ENCODE measurements at regions not wholly inside any gene's neighbourhood (a gene's known extent, or its start where the extent isn't known, plus 50 kb on each side); places are given as distances from the start of the nearest gene placed in this dataset.

DNA sequence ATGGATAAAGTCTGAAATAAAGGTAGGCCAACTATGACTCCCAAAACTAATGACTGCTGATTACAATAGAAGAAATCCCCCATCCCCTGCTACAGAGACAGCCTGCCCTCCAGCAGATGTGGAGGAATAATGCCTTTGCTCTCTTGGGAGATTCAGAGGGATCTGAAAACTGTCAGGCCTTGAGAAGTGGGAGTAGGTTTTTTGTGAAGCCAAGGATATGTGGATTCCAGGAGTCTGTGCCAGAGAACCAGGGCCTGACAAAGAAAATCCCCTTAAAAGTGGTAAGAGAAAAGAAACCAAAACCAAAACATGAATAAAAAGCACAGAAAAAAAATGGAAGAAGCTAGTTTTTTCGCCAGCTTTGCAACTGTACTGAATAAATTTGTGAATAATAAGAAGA is 397.6 kb downstream of the ZNF521 start:
- peak; percentile 29 for DNase-seq

DNA sequence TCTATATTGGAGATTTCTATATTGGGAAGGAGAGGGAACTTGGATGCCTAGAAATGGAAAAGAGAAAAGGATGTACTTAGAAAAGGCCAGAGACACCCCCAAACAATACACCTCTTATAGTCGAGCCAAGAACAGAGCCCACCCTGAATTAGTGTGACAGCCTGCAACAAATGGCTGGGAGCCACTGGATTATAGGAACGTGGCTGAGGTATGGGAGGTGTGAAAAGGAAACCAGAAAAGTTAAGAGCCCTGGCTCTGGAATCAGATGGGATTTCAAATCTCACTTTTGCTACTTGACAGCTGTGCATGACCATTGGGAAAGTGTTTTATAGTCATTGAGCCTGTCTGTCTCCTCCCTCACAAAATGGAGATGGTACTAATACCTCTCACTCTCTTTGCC is 394.0 kb downstream of the ZNF521 start:
- DNase-seq, result no peak

DNA sequence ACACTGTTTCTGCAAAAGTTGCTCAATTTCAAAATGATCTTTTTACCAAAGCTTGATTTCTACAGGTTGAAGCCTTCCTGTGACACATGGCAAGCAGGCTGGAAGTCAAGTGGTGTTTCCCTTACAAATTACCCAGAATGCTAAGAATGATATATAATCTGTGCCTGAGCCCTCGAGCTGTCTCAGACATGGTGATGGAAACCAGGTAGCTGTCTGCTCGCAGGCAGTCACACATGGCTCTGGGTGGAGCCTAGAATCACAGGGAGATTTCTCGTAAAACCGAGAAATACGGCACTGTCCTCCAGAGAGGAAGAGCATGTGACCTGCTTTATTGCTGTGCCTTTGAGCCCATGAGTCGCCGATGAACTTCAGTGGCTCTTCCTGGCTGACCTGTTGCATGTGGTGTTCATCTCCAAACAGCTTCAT is 392.9 kb downstream of the ZNF521 start:
- no peak for DNase-seq

DNA sequence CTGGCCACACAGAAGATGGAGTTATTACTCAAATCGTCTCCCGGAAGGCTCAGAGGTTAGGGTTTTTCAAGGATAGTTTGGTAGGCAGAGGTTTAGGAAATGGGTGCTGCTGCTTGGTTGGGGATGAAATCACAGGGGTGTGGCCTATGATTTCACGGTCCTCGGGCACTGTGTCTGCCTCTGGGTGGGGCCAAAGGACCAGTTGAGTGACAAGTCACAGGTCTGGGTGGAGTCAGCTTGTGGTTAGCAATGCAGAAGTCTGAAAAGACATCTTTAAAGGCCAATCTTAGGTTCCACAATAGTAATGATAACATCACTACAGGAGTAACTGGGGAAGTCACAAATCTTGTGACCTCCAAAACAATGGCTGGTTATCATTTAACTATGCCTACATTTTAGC is 387.8 kb downstream of the ZNF521 start:
- DNase-seq, result peak; percentile 52

DNA sequence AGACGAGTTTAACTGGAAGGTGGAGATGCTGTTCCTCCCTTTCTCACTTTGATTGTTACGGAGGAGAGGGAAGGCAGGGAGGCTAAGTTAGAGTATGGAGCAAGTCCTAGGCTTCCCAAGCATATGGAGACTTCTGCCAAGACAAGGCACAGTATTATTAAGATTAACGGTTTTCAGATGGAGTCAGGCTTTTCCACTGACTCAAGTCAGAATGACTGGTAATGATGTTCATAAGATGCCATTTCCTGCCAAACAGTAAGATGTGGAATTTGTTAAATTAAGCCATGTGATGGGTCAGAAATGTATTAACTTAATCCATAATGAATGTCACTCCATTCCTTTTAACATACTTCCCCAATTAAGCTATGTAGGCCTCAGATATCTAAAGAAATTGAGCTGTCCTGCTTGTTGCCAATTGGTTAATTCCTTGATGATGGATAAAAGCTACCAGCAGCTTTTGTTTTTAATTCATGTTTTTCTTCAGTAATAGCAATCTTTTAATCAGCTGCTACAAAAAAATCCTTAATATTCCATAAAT is 383.7 kb downstream of the ZNF521 start:
- DNase-seq, result no peak

DNA sequence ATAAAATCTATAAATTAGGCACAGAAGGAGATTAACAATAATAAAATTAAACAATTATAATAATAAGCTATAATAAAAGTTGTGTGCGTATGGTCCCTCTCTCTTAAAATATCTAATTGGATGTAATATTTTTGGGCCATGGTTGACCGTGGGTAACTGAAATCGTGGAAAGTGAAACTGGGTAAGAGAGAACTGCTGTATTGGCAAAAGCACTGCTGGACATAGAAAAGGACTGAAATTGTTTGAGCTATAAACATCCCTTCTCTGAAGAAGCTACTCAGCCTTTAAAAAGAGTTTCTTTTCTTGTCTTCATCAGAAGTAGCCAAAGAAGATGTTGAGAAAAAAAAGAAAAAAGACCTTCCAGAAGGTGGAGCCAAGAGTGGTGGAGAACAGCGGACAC is 379.4 kb downstream of the ZNF521 start:
- DNase-seq, result no peak

DNA sequence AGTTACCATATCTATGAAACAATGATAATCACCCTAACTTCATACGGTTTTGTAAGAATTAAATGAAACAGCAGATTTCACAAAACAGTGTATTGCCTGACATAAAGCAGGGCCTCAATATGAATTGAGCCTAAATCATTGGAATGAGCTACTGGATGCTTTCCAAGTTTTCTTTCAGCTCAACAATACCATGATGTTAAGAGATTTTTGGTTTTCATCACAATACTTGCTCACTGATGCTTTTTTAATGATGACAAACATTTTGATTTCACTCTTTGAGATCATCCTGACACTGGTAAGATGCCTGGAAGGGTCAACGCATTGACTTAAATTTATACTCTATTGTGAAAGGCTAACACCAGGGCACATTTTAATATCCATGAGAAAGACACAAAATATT is 377.5 kb downstream of the ZNF521 start:
- DNase-seq, result no peak

DNA sequence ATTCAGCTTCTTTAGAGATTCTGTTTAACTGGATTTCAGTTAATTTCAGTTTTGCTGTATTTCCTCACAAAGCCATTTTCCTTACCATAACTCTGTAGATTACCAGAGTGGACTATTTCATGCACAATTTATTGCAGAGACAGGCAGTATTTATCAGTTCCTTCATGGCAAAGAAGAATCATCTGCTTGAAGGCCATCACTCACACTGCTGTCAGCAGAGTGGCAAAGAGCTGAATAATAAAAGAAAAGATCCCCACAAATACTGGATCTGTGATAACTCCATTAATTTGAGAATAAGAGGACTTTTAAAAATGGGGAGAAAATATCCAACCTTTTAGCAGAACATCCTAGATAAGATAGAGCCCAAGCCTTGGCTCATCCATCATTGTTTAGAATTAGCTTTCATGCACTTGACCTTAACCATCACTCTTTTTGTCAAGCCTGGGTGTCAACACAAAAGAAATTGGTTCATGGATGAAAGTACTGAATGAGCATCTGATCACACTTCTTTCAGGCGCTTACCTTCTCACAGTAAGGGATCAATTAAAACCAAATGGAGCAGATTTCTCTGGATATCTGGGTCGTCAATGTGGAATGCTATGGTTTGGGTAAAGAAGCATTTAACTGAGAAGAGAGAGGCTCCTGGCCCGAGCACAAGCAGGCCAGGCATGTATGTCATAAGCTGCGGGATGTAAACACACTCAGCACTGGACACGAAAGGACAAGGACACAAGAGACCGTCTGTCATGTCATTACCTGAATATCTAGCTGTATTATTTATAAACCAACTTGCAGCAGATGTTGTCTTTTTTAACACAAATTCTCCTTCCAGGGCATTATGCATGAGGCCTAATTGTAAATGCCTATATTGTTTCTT is 376.2 kb downstream of the ZNF521 start:
- no peak for DNase-seq

DNA sequence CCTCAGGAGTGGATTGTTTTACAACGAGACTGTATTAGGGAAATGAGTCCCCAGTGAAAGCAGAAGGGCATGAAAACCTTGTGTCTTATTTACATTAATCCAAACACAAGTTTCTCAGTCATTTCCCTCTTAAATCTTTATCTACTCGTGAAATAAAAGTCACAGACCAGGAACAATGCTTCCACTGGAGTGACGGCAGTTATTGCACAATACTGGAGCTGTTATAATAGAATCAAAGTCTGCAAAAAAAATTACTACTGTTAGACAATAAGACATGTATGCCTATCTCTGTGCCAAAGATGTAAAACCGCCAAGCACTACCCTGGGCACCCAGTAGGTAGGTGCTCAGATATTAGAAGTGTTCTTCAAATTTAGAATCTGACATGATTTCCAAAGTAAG is 375.5 kb downstream of the ZNF521 start:
- DNase-seq, result no peak

DNA sequence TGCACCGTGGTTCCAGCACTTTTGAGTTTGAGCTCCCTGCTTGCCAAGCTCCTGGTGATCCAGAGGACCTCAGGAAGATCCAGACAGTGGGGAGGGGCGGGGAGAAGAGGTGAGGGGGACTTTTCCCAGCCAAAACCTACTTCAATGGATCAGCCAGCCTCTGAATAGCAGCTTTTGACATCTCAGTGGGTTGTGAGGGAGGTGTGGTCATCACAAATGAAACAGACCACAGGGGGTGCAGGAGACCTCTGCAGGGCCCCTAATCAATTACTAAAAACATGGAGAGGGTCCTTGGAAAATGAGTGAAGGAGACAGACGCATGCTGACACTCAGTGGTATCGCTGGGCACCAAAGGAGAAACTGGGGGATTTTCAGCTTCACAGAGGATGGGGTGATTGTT is 372.7 kb downstream of the ZNF521 start:
- no peak for DNase-seq

DNA sequence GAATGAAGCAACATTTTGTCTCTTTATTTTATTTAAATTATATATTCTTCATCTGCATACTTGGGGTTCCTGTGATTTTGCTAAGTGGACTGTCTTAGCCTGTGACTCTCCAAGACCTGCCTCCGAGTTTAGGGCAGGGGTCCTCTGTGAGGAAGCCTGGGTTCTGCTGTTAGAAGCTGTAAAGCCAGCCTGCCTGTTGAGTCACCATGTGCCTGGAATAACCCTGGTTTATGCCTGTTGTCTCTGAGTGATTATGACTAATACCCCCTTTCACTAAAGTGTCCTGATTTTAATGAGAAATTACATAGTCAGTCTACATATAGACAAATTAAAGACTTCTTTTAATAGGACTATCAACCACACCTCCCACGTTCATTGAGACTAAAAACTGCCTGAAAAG is 369.1 kb downstream of the ZNF521 start:
- DNase-seq, result no peak

DNA sequence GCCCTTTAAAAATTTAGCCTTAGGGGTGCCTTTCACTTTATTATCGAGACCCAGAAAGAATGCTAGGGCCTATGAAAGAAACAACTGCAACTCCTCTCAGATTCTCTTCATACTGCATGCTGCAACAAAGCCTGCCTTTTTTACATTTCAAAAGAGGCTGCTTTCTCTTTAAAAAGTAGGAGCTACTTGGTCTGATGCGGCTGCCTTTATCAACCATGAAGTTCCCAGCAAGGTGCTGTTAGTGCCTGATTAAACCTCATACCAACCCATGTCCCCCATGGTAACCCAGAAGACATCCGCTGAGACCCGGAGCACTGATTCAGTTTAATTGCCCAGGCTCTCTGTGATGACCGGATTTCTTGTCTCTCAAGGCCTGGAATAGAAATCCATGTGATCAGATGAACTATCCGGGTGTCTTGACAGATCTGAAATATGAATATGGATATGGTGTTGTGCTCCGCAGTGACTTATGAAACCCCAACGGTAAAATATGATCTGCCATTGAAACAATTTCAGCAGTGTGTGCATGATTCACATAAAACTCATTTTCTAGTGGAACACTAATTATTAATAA is 368.3 kb downstream of the ZNF521 start:
- no peak for DNase-seq

DNA sequence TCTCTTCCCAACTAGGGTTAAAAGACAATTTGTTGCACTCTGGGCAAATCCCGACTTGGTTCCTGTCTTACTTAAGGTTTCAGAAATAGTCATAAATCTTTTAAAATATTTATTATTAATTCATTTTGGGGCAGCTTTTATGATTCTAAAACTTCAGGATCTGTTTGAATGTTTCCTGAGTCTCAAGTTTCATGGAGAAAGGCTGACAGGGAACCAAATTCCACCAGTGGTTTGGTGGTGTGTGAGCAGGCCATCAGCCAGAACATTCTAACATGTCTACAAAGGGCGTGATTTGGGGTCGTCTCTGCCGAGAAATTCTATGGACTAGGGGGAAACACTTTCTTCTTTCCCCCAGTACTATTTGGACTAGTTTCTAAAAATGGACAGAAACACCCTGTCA is 366.4 kb downstream of the ZNF521 start:
- DNase-seq, result no peak

DNA sequence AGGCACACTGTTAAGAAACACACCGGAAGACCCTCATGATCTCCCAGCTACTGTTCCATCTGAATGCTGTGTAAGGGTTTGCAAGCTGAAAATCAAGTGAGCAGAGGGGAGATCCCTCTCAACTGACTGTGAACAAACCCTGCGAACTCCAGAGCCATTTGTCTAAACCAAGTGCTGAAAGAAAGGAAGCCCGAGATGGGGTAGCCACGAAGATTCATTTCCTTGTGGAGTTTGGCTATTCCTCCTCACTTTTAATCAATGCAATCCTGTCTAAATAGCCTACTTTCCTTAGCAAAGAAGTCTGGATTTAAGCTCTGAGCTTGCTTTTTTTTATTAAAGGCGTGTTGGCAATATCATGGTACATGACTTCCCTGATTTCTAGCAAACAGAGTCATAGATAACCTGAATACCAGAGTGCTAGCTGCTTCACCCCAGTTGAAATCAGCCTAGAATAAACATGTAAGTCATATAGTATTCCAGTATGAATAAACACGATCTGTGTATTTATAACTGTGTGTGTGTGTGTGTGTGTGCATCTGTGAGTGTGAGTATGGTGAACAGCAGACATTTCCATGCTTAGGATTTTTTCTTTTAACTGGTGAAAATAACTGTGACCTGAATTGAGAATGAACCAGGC is 365.2 kb downstream of the ZNF521 start:
- no peak for DNase-seq

DNA sequence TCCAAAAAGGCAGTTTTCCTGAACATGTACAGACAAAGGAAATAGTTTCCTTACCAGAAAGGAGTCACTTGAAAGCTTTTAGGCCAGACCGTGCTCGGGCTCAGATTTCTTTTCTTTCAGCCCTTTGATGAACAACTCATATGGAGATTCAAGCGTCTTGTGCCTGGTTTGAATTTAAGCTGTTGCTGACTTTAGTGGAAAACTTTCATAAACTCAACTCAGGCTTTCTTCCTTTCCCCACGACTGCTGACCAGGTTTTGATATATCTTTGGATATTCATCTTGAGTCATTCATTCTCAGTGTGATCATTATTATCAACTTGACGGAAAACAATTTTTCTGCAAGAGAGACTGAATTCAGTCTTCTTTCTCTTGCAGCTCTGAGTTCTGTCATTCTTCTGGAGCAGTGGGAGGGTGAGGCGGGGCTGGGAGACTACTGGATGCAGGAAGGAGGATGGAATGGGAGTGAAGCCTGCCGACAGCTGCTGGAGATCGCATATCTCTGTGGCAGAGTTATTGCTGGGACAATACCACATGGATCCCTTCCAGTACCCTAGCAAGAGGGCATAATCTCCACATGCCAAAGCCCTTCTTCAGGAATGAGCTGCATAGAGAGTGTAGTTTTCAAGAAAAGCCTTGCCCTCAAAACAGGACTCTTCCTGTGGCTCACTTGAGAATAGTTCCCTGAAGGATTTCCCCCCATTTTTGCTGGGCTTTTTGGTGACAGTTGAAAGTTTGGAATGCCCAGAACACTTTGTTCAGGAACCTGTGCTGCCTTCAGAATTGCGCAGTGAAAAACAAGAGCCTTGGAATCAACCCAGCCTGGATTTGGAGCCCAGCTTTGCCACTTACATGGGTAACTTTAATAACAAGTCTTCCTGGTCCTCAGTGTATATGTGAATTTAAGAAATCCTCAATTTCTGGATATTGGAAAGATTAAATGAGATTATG is 364.4 kb downstream of the ZNF521 start:
- DNase-seq, result peak; percentile 26

DNA sequence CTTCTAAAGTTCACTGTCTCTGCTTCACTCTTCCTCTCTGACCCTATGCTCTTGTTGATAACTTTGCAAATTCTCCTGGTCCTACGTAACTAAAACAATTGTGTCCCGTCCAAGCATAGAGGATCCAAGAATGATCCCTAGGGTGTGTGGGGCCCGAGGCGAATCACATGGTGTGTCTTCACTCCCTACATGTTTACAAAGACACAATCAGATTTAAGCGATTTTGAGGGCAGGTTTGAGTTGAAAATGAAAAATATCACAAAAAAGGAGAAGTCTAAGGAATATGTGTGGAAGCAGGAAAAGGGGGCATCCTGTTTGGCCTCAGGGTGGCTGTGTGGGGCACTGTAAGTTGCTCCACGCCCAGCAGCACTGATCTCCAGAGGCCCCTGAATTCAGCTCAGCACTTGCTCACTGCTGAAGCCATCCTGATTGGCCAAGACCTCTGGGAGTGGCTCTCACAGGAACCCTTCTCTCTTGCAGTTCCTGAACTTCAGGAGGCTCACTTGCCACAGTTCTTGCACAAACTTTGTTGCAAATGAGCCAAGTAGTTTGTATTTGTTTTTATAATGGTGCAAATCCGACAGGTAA is 363.6 kb downstream of the ZNF521 start:
- DNase-seq, result no peak

DNA sequence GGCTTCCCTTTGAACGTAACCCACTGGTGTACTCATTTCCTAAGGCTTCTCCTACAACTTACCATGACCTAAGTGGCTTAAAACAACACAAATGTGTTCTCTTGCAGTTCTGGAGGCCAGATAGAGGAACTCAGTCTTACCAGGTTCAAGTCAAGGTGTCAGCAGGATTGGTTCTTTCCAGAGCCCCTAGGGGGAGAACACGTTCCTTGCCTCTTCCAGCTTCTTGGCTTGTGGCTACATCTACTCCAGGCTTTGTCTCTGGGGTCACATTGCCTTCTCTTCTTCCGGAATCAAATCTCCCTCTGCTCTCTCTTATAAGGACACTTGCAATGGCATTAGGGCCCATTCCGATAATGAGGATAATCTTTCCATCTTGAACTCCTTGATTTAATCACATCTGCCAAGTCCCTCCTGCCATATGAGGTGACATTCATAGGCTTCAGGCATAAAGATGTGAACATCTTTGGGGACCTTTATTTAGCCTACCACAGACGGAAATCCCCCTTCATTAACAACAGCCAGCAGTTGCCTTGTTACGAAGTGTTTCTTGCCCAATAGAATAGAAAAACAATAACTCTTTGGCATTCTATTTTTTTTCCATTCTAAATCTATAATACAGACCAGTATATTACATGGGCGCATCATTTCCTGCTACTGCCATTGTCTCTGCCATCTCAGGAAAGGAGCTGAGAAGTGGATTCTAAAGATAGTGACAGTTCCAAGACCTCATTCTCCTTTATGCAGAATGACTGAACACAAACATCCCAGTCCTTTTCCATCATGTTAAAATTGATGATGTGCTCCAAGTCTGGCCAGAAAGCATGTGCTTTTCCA is 362.0 kb downstream of the ZNF521 start:
- DNase-seq, result peak; percentile 67

DNA sequence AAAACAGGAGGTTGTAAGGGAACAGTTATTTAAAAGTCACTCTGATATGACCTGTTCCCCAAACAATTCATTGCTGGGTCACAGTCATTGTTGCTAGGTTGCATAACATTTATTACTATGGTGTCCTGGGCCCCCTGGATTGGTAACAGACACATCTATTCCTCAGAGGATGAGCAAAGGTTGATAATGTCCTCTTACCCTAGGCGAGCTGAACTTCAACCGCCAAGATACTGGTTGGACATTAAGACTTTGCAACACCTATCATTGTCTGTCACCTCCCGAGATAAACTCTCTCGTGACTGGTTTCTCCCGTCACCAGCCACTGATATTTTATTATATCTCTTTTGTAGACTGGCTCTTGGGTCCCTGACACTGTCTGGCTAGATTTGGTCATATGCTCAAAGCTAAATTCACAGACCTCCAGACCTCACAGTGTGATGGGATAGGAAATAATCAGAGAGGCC is 361.3 kb downstream of the ZNF521 start:
- DNase-seq, result no peak

DNA sequence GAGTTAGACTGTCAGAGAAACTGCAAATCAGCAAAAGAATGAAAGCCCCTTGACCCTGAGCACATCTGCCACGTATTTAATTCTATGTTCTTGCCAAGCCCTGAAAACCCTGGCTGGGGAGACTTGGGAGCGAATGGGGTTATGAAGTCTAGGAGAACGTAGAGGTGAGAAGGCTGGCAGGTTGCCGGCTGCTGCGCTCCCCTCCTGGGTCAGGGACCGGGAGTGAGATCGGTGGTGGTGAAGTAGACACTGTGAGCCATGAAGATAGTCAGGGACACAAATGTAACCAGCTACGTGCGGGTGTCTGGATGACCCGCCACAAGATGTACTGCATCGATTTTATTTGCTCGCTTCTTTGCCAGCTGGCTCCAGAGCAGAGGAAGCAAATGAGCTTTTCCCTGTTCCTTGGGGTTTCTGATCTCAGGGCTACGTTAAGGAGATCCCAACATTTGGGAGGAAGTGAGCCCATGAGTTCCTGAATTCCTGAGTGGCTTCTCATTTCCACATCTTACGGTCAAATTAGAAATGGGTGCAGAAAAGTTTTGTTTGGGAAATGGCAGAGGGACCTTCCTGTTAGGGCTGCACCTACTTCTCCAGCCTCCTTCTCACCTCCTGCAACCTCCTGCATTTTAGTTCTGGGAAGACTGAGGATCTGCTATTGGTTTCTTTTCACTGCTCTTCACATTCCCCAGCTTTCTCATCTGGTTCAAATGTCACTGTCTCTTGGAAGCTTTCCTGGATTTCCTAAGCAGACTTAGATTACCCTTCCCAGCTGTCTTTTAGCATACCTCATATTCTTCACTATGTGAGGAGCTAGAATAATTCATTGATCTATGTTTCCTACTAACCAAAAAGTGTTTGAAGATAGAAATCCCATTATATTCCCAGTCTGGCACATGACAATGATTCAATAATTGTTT is 360.6 kb downstream of the ZNF521 start:
- no peak for DNase-seq

DNA sequence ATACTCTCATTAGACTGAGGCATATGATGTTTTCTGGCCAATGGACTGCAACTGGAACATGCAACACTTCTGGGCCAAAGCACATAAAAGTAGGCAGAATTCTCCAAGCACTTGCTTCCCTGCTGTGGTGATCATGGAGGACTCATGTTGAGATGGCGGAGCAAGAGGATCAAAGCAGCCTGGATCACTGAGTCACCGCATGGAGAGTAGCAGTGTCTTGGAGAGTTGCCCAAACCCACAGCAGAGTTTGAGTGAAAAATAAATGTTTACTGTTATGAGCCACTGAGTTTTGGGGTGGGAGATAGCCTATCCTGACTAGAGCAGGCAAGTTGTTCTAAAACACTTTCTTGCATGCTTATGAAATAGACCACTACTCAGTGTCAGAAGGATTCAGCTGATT is 359.5 kb downstream of the ZNF521 start:
- DNase-seq, result no peak

Measured in NCI-H69 (cell line).